Body of pancreas (tissue), 4 donors: ENCODE measurements at regions not wholly inside any gene's neighbourhood (a gene's known extent, or its start where the extent isn't known, plus 50 kb on each side); places are given as distances from the start of the nearest gene placed in this dataset.

ENCODE experiments used
- ATAC-seq: fragments of 150-250 bp; one replicate; pipeline ENCODE4 v1.9.1; 2016
- DNase-seq, 4 donors: peaks; one replicate each; pipeline ENCODE4 v3.0.0-alpha.2; 2019
- H3K27ac ChIP-seq, 4 donors: fragments of 200-600 bp; sonication (generic); 1 replicate in 3 of 4; 2 replicates in 1 of 4; pipeline versions ENCODE4 v1.5.1 to v1.6.1; 2016 to 2019; ENCODE audit warnings: mild to moderate bottlenecking in 1 of 4, mixed read lengths in 1 of 4, moderate library complexity in 1 of 4
- H3K27me3 ChIP-seq, 2 donors: fragments of 200-600 bp; sonication (generic); one replicate each; pipeline ENCODE4 v1.6.0; 2016; ENCODE audit warnings: mild to moderate bottlenecking in 1 of 2
- H3K36me3 ChIP-seq, 2 donors: fragments of 200-600 bp; sonication (generic); replicated peaks in 1 of 2; 2 replicates each; pipeline ENCODE4 v1.5.1; 2016; ENCODE audit warnings: low read depth in 2 of 2; ENCODE audit not compliant: insufficient read depth in 1 of 2
- H3K4me1 ChIP-seq: fragments of 200-600 bp; sonication (generic); one replicate; pipeline ENCODE4 v1.6.0; 2016
- H3K4me3 ChIP-seq, 2 donors: fragments of 200-600 bp; sonication (generic); 1 replicate in 1 of 2; 2 replicates in 1 of 2; pipeline ENCODE4 v1.5.1; 2016 to 2019
- H3K9me3 ChIP-seq, 3 donors: fragments of 200-600 bp; sonication (generic); 1 replicate in 2 of 3; 2 replicates in 1 of 3; pipeline ENCODE4 v1.5.1; 2016
- CTCF ChIP-seq, 7 experiments: fragments of 450-650 bp in 4 of 7; fragments of 200-600 bp in 3 of 7; sonication (generic) in 3 of 7; IDR thresholded peaks; one replicate each; pipeline ENCODE4 v1.5.1; 2016 to 2019; ENCODE audit warnings: antibody characterized with exemption in 7 of 7
- POLR2A ChIP-seq, 3 donors: fragments of 450-650 bp; IDR thresholded peaks; one replicate each; pipeline ENCODE4 v1.6.1; 2016; ENCODE audit warnings: antibody characterized with exemption in 3 of 3, mild to moderate bottlenecking in 2 of 3
- WGBS, 2 donors: methylation state at CpG; one replicate each; pipeline ENCODE4 v1.1.5; 2017; 5-methylcytosine and 5-hydroxymethylcytosine counted together
- intact Hi-C: fragments of 100-400 bp; cut with DNase I; formaldehyde crosslinking; loops from one replicate; pipeline ENCODE4 v1.15.1; 2023

- Histone ChIP-seq H3K4me3 (no peak overlapping the region), H3K27ac (no peak overlapping the region)
- intact Hi-C loops: no loop called here
These were observed 105.9 kb upstream of the LNX1 start for GRCh38 chr4:53697016-53697685.

GRCh38 chr4:53695540-53696463 is 104.5 kb upstream of the LNX1 start:
- 53 to 71% methylated on average over 7 of the region's 7 CpGs for WGBS, 2 donors
- H3K4me1 ChIP-seq: no peaks in the 10 kb centered on the region
- H3K36me3 ChIP-seq: no peaks in the 10 kb centered on the region
- H3K27me3 ChIP-seq: no peaks in the 10 kb centered on the region
- ATAC-seq: no peak
- no peak overlapping the region for H3K27ac ChIP-seq
- no peak for DNase-seq
- H3K9me3 ChIP-seq: no peaks in the 10 kb centered on the region
- TF ChIP-seq POLR2A (IDR thresholded peaks at IDR 0.05): no peak
- no peak for TF ChIP-seq CTCF (IDR thresholded peaks at IDR 0.05)
- intact Hi-C loops: no loop called here
- H3K4me3 ChIP-seq: no peak overlapping the region

More at GRCh38 chr4:53697016-53697685, 105.9 kb upstream of the LNX1 start:
- TF ChIP-seq CTCF (IDR thresholded peaks at IDR 0.05): no peak
- no peak for TF ChIP-seq POLR2A (IDR thresholded peaks at IDR 0.05)
- Histone ChIP-seq H3K9me3 (no peaks in the 10 kb centered on the region), H3K4me1 (no peaks in the 10 kb centered on the region), H3K36me3 (no peaks in the 10 kb centered on the region), H3K27me3 (no peaks in the 10 kb centered on the region)
- DNase-seq (no peak), ATAC-seq (no peak)

- no peaks in the 10 kb centered on the region for H3K36me3 ChIP-seq
- WGBS, 2 donors: 95 to 97% methylated on average over 2 of the region's 2 CpGs
- H3K4me3 ChIP-seq: no peak overlapping the region
- H3K27ac ChIP-seq: no peak overlapping the region
- H3K9me3 ChIP-seq: no peaks in the 10 kb centered on the region
- ATAC-seq: no peak
- no peak for DNase-seq
- intact Hi-C loops: no loop called here
- H3K4me1 ChIP-seq: no peaks in the 10 kb centered on the region
- no peaks in the 10 kb centered on the region for H3K27me3 ChIP-seq
- TF ChIP-seq CTCF (IDR thresholded peaks at IDR 0.05): no peak
- no peak for TF ChIP-seq POLR2A (IDR thresholded peaks at IDR 0.05)
These were observed 103.4 kb upstream of the LNX1 start for GRCh38 chr4:53694666-53695065.

- WGBS, 2 donors: 81 to 83% methylated on average over 5 of the region's 5 CpGs
- Histone ChIP-seq H3K9me3 (no peaks in the 10 kb centered on the region), H3K4me1 (no peaks in the 10 kb centered on the region), H3K27ac (no peak overlapping the region), H3K36me3 (no peaks in the 10 kb centered on the region), H3K27me3 (no peaks in the 10 kb centered on the region), H3K4me3 (no peak overlapping the region)
- intact Hi-C loops: no loop called here
- TF ChIP-seq POLR2A (IDR thresholded peaks at IDR 0.05) (no peak), CTCF (IDR thresholded peaks at IDR 0.05) (no peak)
- DNase-seq (no peak), ATAC-seq (no peak)
These were observed 102.6 kb upstream of the LNX1 start for GRCh38 chr4:53693909-53694308.
